ENCODE measurements at regions not wholly inside any gene's neighbourhood (a gene's known extent, or its start where the extent isn't known, plus 50 kb on each side); places are given as distances from the start of the nearest gene placed in this dataset.

- TF ChIP-seq CTCF (IDR thresholded peaks at IDR 0.05; ENCODE audit: poor library complexity, severe bottlenecking) (no peak), EZH2 (IDR thresholded peaks at IDR 0.05; ENCODE audit: borderline replicate concordance, insufficient read depth, low read length, poor library complexity, severe bottlenecking) (no peak), EP300 (conservative IDR thresholded peaks at IDR 0.05; ENCODE audit: poor library complexity, severe bottlenecking) (no peak), REST (IDR thresholded peaks at IDR 0.05; ENCODE audit: borderline replicate concordance) (no peak), POLR2AphosphoS5 (IDR thresholded peaks at IDR 0.05) (no peak), MXI1 (conservative IDR thresholded peaks at IDR 0.05; ENCODE audit: poor library complexity, severe bottlenecking) (no peak), SMC3 (conservative IDR thresholded peaks at IDR 0.05; ENCODE audit: poor library complexity) (no peak), RAD21 (conservative IDR thresholded peaks at IDR 0.05) (no peak)
Observed at GRCh38 chr15:77778802-77779201, 146.1 kb upstream of the LINGO1 start.

Measured in neural cell (in vitro differentiated cells).